Medulla oblongata (tissue), 1 donor: ENCODE measurements at regions not wholly inside any gene's neighbourhood (a gene's known extent, or its start where the extent isn't known, plus 50 kb on each side); places are given as distances from the start of the nearest gene placed in this dataset.
"Not testable (repeated sequence)": the region's sequence is repeated elsewhere in the genome, so short reads cannot be mapped to it uniquely, and the experiment has no call there.

Experiments
- DNase-seq: peaks from one replicate; pipeline ENCODE4 v3.0.0-alpha.2; 2015; ENCODE audit errors: extremely low spot score

DNA sequence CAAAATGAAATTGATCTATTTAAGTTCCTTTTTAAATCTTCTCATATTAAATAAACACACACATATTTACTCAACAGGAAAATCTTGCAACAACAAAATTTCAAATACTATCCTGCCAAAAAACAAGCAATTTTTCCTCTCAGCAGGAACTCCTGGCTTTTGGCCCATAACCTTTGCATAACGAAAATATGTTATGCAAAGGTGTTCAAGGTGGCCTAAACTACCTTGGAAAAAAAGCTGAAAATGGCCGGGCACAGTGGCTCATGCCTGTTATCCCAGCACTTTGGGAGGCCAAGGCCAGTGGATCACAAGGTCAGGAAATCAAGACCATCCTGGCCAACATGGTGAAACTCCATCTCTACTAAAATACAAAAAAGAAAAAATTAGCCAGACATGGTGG is 424.3 kb upstream of the ZNF337 start:
- not testable (repeated sequence) for DNase-seq

DNA sequence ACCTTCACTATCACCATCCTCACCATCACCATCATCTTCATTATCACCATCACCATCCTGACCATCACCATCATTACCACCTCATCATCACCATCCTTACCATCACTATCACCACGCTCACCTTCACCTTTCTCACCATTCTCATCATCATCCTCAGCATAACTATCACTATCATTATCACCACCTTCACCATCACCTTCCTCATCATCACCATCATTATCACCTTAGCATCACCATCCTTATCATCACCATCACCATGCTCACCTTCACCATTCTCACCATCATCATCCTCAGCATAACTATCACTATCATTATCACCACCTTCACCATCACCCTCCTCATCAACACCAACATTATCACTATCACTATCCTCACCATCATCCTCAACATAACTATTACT is 397.8 kb upstream of the ZNF337 start:
- DNase-seq: not testable (repeated sequence)

DNA sequence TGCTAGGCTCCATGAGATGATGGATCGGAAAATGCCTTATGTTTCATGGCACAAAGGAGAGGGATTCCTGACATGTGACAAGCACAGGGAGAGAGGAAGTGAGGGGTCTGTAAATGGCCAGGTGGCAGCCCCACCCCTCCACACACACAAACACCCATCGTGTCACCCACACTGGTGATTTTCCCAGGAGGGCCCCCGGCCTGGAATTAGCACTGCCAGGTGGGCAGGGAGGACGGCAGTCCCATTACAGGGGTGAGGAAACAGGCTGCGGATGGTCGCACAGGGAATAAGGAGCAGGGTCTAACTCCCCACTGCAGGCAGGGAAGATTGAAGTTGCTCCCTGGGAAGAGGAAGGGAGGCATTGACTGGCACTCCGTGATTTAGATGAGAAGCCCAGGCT is 395.3 kb upstream of the ZNF337 start:
- DNase-seq: not testable (repeated sequence)

DNA sequence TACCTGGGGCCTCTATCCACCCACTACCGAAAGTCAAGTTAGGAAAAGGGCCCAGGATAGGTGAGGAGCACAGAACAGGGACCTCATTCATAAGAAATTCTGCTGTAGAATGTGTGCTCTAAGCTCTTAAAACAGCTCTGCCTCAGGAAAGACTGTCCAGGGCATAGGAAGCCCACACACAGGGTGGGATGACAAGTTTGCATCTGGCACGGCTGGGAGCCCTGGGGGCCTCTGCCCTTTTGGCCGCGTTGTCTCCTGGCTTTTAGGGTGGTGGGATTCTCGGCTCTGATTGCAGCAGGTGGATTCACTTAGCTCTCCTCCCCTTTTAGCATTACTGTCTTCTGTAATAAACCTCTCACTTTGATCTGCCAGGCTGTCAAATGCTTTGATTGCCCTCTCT is 389.5 kb upstream of the ZNF337 start:
- not testable (repeated sequence) for DNase-seq

DNA sequence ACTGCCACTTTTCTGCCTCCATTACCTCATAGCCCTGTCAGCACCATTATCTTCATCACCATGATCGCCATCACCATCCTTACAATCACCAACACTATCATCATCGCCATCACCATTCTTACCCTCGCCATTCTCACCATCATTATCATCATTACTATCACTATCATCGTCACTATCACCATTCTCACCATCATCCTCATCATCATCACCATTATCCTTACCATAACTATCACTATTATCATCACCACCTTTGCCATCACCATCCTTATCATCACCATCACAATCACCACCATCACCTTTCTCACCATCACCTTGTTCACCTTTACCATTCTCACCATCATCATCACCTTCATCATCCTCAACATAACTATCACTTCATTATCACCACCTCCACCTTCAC is 377.3 kb upstream of the ZNF337 start:
- not testable (repeated sequence) for DNase-seq

DNA sequence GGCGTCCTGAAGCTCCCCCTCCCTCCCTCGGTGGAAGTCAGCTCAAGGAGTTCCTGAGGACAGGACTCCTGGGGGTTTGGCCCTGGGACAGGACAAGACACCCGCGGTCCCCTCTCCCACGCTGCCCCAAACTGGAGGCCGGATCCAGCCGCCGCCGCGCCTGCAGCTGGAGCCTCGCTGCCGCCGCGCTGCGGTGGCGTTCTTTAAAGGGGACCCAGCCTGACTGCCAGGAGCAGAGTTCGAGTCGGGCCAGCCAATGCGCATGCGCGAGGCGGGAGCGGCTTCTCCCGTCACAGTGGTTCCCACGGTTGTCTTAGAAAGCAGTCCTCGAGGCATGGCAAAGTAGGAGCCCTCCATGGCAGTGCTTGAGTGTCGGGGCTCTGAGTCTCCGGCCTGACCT is 362.7 kb upstream of the ZNF337 start:
- DNase-seq: not testable (repeated sequence)

DNA sequence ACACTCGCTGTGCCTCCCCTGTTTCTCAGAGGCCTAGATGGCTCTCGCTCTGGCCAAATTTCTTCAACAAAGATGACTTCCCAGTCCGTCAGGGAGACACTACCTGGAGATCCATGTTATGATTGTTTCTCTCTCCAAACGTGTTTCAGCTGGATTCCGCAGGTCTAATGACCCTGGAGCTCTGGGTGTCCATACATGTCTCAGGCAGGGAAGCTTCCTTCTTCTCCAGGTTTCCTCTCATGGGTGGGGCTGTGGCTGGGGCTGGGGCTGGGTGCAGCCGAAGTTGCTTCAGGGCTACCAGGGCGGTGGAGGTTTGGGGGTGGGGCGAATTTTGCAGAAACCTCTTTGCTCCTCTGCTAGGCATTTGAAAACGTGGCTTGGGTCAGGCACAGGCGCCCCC is 361.8 kb upstream of the ZNF337 start:
- DNase-seq: not testable (repeated sequence)

DNA sequence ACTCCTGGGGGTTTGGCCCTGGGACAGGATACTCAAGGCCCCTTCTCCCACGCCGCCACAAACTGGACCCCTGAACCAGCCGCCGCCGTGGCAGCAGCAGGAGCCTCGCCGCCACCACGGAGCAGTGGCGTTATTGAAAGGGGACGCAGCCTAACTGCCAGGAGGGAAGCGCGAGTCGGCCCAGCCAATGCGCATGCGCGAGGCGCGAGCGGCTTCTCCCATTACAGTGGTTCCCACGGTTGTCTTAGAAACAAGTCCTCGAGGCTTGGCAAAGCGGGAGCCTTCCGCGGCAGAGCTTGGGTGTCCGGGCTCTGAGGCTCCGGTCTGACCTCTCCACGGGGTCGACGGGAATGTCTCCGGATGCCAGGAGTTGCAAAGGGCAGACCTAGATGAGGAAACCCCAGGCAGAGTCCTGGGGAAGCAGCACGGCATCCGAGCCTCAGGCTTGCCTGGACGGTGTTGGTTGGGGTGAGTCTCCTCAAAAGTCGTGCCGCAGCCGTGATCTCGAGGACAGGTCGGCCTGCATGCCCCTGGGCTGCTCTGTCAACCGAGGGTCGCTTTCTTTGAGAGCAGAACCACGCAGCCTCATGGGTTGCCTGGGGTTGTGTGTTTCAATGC is 360.6 kb upstream of the ZNF337 start:
- not testable (repeated sequence) for DNase-seq

DNA sequence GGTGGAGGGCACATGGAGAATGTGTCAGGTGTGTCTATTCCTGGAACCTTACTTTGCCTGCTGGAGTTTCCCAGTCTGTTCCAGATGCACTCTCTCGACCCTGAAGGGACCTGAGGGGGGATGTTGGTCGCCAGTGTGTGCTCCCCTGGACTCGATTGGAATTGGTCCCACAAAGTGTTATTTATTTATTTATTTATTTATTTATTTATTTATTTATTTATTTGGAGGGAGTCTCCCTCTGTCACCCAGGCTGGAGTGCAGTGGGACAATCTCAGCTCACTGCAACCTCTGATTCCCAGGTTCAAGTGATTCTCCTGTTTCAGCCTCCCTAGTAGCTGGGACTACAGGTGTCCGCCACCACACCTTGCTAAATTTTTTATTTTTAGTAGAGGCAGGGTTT is 329.1 kb upstream of the ZNF337 start:
- not testable (repeated sequence) for DNase-seq

DNA sequence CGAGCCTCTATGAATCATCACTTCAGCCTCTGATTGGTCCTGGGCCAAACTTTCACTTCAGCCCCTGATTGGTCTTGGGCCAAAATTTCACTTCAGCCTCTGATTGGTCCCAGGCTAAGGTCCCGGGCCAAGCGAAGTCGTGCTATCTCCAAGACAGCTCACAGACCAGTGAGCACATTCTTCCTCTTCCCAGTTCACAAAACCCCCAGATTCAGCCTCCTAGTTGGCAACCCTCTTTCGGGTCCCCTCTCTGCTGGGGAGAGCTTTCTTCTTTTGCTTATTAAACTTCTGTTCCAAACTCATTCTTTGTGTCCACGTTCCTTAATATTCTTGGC is 314.3 kb upstream of the ZNF337 start:
- DNase-seq: not testable (repeated sequence)

DNA sequence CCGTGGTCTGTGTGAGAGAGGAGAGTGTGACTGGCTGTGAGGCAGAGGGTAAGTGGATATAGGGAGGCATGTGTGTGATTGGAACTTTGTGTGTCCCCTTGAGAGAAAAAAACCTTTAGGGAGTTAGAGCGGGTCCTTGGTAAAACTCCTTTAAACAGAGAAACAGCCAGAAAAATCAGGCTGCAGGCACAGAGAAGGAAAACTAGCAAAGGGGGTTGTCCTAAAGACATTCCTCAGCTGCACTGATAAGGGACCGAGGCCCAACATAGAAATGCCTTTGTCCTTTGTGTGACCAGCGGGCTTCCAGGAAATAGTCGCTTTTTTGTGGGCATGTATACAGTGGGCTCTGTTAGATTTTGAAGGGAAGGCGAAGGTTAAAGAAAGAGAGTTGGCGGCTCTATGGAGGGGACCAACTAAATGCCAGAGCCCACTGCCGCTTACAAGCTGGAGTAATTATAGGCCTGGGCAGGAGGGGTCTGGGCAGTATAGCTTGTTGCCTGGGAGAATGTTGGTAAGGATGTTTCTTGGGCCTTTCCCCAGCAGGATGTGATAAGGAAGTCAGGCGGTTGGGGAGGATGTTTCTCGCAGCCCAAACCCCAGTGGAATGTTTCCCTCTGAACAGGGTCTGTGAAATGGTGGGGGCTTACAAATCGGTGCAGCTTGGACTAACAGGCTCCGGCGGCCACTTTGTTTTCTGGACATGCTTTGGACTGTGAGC is 313.7 kb upstream of the ZNF337 start:
- peak; percentile 26 for DNase-seq

DNA sequence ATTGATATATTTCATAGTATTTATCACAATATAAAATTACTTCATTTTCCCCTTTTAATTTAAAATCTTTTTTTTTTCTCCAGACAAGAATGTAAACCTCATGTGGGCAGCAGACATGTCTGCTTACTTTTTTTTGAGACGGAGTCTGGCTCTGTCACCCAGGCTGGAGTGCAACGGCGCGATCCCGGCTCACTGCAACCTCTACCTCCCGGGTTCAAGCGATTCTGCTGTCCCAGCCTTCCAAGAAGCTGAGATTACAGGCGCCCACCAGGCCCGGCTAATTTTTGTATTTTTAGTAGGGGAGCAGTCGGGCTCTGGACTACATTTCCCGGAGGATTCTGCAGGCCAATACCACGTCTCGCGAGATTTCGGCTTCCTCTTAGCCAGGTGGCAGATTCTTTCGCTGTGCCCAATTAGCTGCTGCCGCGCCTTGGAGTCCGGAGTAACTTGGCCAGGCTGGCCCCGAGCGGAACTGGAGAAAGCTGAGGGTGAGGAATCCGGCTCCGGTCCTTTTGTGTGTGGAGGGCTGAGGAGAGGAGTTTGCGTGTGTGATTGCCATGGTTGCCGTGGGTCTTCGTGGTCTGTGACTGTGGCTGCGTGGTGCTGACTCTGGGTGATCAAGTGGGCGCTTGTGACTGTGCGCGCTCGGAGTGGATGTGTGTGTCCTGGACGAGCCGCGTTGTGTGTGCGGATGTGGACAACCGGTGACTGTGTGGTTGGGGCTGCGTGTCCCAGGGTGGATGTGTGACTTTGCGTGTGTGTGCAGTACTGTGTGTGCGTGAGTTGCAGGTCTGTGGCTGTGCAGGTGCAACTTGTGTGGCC is 313.0 kb upstream of the ZNF337 start:
- peak; percentile 84 for DNase-seq

DNA sequence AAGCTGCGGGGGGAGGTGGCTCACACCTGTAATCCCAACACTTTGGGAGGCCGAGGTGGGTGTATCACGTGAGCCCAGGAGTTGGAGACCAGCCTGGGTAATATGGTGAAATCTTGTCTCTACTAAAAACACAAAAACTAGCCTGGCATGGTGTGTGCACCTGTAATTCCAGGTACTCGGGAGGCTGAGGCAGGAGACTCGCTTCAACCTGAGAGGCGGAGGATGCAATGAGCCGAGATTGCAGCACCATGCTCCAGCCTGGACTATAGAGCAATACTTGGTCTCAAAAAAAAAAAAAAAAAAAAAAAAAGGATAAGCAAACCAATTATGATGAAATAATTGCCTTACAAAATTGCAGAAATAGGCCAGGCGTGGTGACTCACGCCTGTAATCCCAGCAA is 311.4 kb upstream of the ZNF337 start:
- DNase-seq: not testable (repeated sequence)

DNA sequence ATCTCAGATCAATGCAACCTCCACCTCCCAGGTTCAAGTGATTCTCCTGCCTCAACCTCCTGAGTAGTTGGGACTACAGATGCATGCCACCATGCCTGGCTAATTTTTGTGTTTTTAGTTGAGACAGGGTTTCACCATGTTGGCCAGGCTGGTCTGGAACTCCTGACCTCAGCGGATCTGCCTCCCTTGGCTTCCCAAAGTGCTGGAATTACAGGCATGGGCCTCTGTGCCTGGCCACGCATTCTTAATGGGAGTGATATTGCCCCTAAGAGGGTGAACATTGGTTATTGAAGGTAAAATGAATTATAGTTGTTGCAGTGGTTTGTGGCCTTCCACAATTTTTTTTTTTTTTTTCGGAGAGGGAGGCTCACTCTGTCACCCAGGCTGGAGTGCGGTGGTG is 309.5 kb upstream of the ZNF337 start:
- DNase-seq: not testable (repeated sequence)

DNA sequence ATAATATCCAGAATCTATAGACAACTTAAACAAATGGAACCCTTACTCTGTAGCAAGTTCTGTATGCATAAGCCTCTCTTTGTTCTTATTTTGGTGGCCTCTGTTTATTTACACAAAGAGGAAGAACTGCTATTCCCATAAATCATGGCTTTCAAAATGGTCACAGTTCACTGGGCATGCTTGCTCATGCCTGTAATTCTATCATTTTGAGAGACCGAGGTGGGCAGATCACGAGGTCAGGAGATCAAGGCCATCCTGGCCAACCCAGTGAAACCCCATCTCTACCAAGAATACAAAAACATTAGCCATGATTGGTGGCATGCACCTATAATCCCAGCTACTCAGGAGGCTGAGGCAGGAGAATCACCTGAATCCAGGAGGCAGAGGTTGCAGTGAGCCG is 307.3 kb upstream of the ZNF337 start:
- DNase-seq: not testable (repeated sequence)

DNA sequence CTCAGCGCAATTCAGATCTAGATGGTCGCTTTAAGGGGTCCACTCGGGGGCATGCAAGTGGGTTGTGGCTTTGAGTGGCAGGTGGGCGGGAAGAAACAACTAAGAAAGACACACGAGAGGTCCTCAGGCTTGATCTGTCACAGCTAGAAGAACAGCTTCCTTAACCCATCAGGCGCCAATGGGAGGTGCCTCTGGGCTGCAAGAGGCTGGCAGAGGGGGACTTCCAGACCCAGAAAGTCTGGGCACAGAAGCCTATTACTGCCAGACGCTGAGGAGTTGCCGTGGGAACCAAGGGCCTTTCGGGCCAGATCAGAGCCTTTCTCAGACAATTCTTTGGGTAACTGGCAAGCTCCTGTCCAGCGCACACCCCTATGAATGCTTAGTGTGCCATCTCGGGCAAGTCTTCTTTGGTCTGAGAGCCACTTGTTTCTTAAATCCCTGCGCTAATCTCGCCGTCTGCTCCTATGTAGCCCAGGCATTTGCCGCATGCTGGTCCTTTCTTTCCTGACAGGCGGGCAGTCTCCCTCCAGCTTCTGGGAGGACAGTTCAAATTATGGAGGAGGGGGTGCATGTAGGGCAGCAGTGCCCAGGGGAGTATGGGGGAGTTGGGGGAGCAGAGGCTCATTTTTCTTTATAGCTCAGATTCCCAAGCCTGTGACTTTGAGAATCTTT is 300.9 kb upstream of the ZNF337 start:
- not testable (repeated sequence) for DNase-seq

DNA sequence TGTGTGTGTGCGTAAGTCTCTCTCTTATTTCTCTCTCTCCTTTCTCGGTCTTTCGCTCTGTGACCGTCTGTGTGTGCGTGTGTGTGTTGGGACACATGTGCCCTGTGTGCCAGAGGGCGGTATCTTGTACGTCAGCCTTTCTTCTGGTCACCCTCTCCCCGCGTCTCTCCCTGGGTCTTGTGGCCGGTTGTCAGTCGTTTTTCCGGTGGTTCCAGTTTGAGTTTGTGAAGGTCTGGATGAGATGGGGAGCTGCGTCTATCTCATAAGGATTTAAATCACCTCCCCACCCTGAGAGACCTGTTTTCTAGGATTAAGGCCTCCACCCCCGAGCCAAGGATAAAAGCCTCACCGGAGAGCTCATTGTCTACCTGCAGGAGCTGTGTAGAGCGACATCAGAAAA is 295.5 kb upstream of the ZNF337 start:
- no peak for DNase-seq

DNA sequence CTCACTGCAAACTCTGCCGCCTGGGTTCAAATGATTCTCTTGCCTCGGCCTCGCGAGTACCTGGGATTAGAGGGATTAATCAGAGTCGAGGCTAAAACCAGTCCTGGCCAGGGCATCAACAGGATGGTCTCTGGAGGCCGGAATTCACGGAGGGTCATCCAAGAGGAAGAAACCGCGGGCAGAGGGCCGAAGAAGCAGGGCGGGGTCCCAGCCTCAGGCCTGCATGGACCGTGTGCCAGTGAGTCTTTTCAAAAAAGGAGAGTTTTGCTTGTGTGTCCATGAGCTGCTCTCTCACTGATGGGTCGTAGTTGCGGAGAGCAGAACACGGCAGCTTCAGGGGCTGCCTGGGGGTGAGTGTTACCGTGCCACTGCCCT is 295.1 kb upstream of the ZNF337 start:
- DNase-seq: no peak

DNA sequence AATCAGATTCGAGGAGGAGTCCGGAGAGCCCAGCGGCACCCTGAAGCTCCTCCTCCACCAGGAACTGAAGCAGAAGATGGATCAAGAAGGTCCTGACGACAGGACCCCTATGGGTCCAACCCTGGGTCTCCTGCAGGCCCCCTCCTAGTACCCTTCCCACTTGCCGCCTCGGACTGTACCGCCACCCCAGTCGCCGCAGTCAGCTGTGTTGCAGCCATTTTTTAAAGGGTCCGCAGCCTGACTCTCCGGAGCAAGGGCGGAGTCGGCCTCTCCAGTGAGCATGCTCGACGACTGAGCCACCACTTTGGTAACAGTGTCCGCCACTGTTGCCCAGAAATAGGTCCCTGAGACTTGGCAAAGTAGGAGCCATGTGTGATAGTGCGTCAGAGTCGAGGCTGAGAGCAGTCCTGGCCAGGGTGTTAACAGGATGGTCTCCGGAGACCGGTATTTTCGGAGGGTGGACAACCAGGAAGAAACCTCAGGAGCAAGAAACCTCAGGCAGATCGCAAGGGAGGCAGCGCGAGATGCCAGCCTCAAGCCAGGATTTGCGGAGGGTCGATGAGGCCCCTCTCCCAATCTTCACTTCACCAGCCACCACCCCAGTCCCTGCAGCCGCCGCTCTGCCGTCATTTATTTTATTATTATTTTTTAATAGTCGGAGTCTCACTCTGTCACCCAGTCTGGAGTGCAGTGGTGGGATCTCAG is 294.6 kb upstream of the ZNF337 start:
- DNase-seq: no peak

DNA sequence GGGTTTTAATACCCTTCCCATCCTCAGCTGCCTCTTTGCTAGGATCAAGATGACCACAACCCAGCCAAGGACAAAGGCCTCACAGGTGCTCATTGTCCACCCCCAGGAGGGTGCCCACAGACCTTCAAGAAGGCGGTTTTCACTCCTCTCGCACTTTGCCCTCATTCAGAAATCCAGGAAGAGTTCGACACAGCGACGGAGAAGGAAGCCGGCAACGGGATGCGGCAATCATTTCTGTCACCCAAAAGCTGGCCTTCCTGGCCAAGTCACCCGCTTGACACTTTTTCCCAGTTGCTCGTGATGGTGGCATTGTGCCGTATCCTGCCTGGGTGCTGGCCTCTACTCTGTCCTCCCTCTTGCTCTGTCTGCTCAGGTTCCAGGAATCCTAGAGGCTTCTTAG is 293.0 kb upstream of the ZNF337 start:
- not testable (repeated sequence) for DNase-seq

DNA sequence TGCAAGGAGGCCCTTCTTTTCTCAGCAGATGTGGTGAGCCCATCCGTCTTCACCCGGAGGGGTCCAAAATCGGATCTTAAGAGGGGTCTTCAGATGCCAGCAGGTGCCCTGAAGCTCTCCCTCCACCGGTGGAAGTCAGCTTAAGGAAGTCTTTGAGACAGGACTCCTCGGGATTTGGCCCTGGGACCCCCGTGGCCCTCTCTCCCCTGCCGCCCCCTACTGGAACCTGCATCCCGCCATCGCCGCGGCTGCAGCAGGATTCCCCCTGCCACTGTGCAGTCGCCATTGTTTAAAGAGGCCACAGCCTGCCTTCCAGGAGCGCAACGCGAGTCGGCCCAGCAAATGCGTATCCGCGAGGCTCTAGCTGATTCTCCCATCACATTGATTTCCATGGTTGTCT is 292.5 kb upstream of the ZNF337 start:
- DNase-seq: no peak
